GM19324 (cell line): ENCODE measurements at regions not wholly inside any gene's neighbourhood (a gene's known extent, or its start where the extent isn't known, plus 50 kb on each side); places are given as distances from the start of the nearest gene placed in this dataset.
"Not testable (repeated sequence)": the region's sequence is repeated elsewhere in the genome, so short reads cannot be mapped to it uniquely, and the experiment has no call there.

Experiments used
- ATAC-seq: cut with Tn5 transposase; IDR thresholded peaks from one replicate; pipeline ENCODE4 v1.9.1; 2021; ENCODE audit warnings: mild to moderate bottlenecking, moderate library complexity; ENCODE audit not compliant: unreplicated experiment, low FRiP score

- ATAC-seq = not testable (repeated sequence)
These were observed 231.5 kb downstream of the NPIPA7 start for GRCh38 chr16:16610389-16610967.

GRCh38 chr16:16613212-16613611, 234.3 kb downstream of the NPIPA7 start:
- not testable (repeated sequence) for ATAC-seq

GRCh38 chr16:16614484-16614883, 235.5 kb downstream of the NPIPA7 start:
- not testable (repeated sequence) for ATAC-seq

GRCh38 chr16:16618963-16619465, 240.1 kb downstream of the NPIPA7 start:
- ATAC-seq = not testable (repeated sequence)

- not testable (repeated sequence) for ATAC-seq
These were observed 245.4 kb downstream of the NPIPA7 start for GRCh38 chr16:16624367-16624766.

GRCh38 chr16:16625140-16625539, 246.2 kb downstream of the NPIPA7 start:
- not testable (repeated sequence) for ATAC-seq

GRCh38 chr16:16627865-16628264, 248.9 kb downstream of the NPIPA7 start:
- not testable (repeated sequence) for ATAC-seq

GRCh38 chr16:16638231-16638630, 259.3 kb downstream of the NPIPA7 start:
- not testable (repeated sequence) for ATAC-seq

- not testable (repeated sequence) for ATAC-seq
These were observed 259.8 kb downstream of the NPIPA7 start for GRCh38 chr16:16638714-16639113.

- not testable (repeated sequence) for ATAC-seq
These were observed 264.9 kb downstream of the NPIPA7 start for GRCh38 chr16:16643828-16644227.

GRCh38 chr16:16648002-16648401, 269.1 kb downstream of the NPIPA7 start:
- not testable (repeated sequence) for ATAC-seq

- ATAC-seq = not testable (repeated sequence)
These were observed 293.4 kb downstream of the NPIPA7 start for GRCh38 chr16:16672180-16672812.

- ATAC-seq = not testable (repeated sequence)
These were observed 295.9 kb downstream of the NPIPA7 start for GRCh38 chr16:16674820-16675219.

- ATAC-seq = not testable (repeated sequence)
These were observed 342.9 kb downstream of the NPIPA7 start for GRCh38 chr16:16721849-16722248.

GRCh38 chr16:16722666-16723065, 343.7 kb downstream of the NPIPA7 start:
- ATAC-seq = not testable (repeated sequence)

GRCh38 chr16:16723819-16724519, 345.0 kb downstream of the NPIPA7 start:
- ATAC-seq = not testable (repeated sequence)

- ATAC-seq = not testable (repeated sequence)
These were observed 348.1 kb downstream of the NPIPA7 start for GRCh38 chr16:16727048-16727447.

GRCh38 chr16:16742573-16742972, 363.6 kb downstream of the NPIPA7 start:
- not testable (repeated sequence) for ATAC-seq

GRCh38 chr16:16754992-16755667, 376.2 kb downstream of the NPIPA7 start:
- not testable (repeated sequence) for ATAC-seq

- no peak for ATAC-seq
These were observed 384.5 kb downstream of the NPIPA7 start for GRCh38 chr16:16763449-16763848.

GRCh38 chr16:16770717-16771116, 391.8 kb downstream of the NPIPA7 start:
- not testable (repeated sequence) for ATAC-seq
